K562 (cell line): ENCODE measurements at regions not wholly inside any gene's neighbourhood (a gene's known extent, or its start where the extent isn't known, plus 50 kb on each side); places are given as distances from the start of the nearest gene placed in this dataset.

ENCODE experiments used
- ATAC-seq: fragments of 200-7000 bp; cut with Tn5 transposase; 3 replicates; pipeline ENCODE4 v1.9.1; 2020; ENCODE audit warnings: moderate library complexity
- BruUV-seq: library from RNA; stranded (reverse); fragments of 400-500 nt; replicated peaks from 2 replicates; lab custom pipeline; 2021; lab: Mats Ljungman, UMichigan
- CTCF ChIA-PET: fragments of 300-600 bp; formaldehyde crosslinking; extraction: SDS; loops from one replicate; lab custom pipeline; 2021; ENCODE audit warnings: low intra/inter-chr PET ratio; lab: Yijun Ruan, JAX
- POLR2A ChIA-PET: fragments of 300-600, 350-650 bp; sonication (Branson Sonifier 250); formaldehyde crosslinking; extraction: SDS; loops from one replicate; lab custom pipeline; 2021; ENCODE audit warnings: antibody characterized with exemption, inconsistent platforms; lab: Yijun Ruan, JAX
- DNase-seq, 4 experiments: peaks; one replicate each; pipeline versions ENCODE4 v3.0.0 to v3.0.0-alpha.2; 2011 to 2018; ENCODE audit warnings: low spot score in 3 of 4, mixed read lengths in 3 of 4; ENCODE audit errors: extremely low read depth in 1 of 4
- FAIRE-seq: peaks from 2 replicates; lab custom pipeline; 2011; peaks lifted over from hg19 to GRCh38; lab: Jason Lieb, UNC
- H2AFZ ChIP-seq: 2 replicates; pipeline ENCODE4 v1.6.0; 2011; ENCODE audit warnings: low read depth, low read length, control low read depth, inconsistent platforms
- H3K27ac ChIP-seq: fragments of 200-600 bp; 3 replicates; pipeline ENCODE4 v1.8.0; 2011; ENCODE audit warnings: low read depth, mild to moderate bottlenecking, control low read depth, inconsistent platforms, low read length, moderate library complexity, mixed read lengths; ENCODE audit errors: extremely low read depth
- H3K27me3 ChIP-seq, 2 experiments: fragments of 300-600 bp in 1 of 2; 2 replicates in 1 of 2; 3 replicates in 1 of 2; pipeline versions ENCODE4 v1.6.0 to v1.8.0; 2011; ENCODE audit warnings: inconsistent platforms in 2 of 2, low read length in 2 of 2, mild to moderate bottlenecking in 1 of 2, mixed read lengths in 1 of 2, moderate library complexity in 1 of 2; ENCODE audit not compliant: control insufficient read depth in 2 of 2, insufficient read depth in 2 of 2
- H3K36me3 ChIP-seq: fragments of 300-600 bp; 3 replicates; pipeline ENCODE4 v1.8.0; 2011; ENCODE audit warnings: mild to moderate bottlenecking, low read length, inconsistent platforms; ENCODE audit not compliant: control insufficient read depth, insufficient read depth
- H3K4me1 ChIP-seq, 2 experiments: fragments of 200-600 bp in 1 of 2; replicated peaks in 1 of 2; 2 replicates in 1 of 2; 3 replicates in 1 of 2; pipeline versions ENCODE4 v1.5.1 to v1.8.0; 2011; ENCODE audit warnings: inconsistent platforms in 2 of 2, low read length in 2 of 2, mild to moderate bottlenecking in 1 of 2, mixed read lengths in 1 of 2, moderate library complexity in 1 of 2; ENCODE audit not compliant: control insufficient read depth in 2 of 2, insufficient read depth in 2 of 2
- H3K4me2 ChIP-seq: 2 replicates; pipeline ENCODE4 v1.6.1; 2011; ENCODE audit warnings: low read length, control low read depth, inconsistent platforms, mixed read lengths; ENCODE audit not compliant: insufficient read depth
- H3K4me3 ChIP-seq: fragments of 200-600 bp; sonication (generic), shearing (Covaris generic); 2 replicates; pipeline ENCODE4 v1.5.1; 2016; ENCODE audit warnings: control low read depth, inconsistent platforms
- H3K79me2 ChIP-seq: fragments of 200-600 bp; 3 replicates; pipeline ENCODE4 v1.8.0; 2011; ENCODE audit warnings: low read length, inconsistent platforms; ENCODE audit not compliant: control insufficient read depth, insufficient read depth
- H3K9ac ChIP-seq, 2 experiments: 2 replicates each; pipeline versions ENCODE4 v1.6.0 to v1.6.1; 2011; ENCODE audit warnings: low read depth in 2 of 2, low read length in 2 of 2, control low read depth in 1 of 2, inconsistent platforms in 1 of 2, mild to moderate bottlenecking in 1 of 2, mixed read lengths in 1 of 2; ENCODE audit not compliant: insufficient read depth in 1 of 2
- H3K9me1 ChIP-seq: one replicate; pipeline ENCODE4 v1.6.0; 2011; ENCODE audit warnings: inconsistent platforms, mild to moderate bottlenecking, low read length, moderate library complexity; ENCODE audit not compliant: control insufficient read depth, insufficient read depth
- H3K9me3 ChIP-seq: replicated peaks from 2 replicates; pipeline ENCODE4 v1.5.1; 2011; ENCODE audit warnings: low read depth, low read length, inconsistent platforms; ENCODE audit not compliant: control insufficient read depth, insufficient read depth
- H4K20me1 ChIP-seq: replicated peaks from 2 replicates; pipeline ENCODE4 v1.6.1; 2011; ENCODE audit warnings: low read length, inconsistent platforms, mixed read lengths; ENCODE audit not compliant: control insufficient read depth, insufficient read depth
- BACH1 ChIP-seq: fragments of 200-800 bp; sonication (Bioruptor generic); IDR thresholded peaks from 2 replicates; pipeline ENCODE4 v1.6.1; 2016; ENCODE audit warnings: missing genetic modification characterization, missing compliant biosample characterization
- BCOR ChIP-seq: fragments of 450-650 bp; IDR thresholded peaks from 2 replicates; pipeline ENCODE4 v1.6.1; 2016
- L3MBTL2 ChIP-seq: fragments of 450-650 bp; IDR thresholded peaks from 2 replicates; pipeline ENCODE4 v1.6.1; 2016; ENCODE audit warnings: mild to moderate bottlenecking, moderate library complexity
- PRPF4 ChIP-seq: fragments of 200-400 bp; formaldehyde crosslinking; IDR thresholded peaks from one replicate; pipeline ENCODE4 v1.6.1; 2017; ENCODE audit warnings: low read length, low read depth, mild to moderate bottlenecking; ENCODE audit not compliant: insufficient read depth, poor library complexity, severe bottlenecking
- SMARCC2 ChIP-seq: fragments of 450-650 bp; IDR thresholded peaks from 2 replicates; pipeline ENCODE4 v1.6.1; 2017; ENCODE audit warnings: antibody characterized with exemption, moderate library complexity, mild to moderate bottlenecking, low read depth
- TCF15 ChIP-seq: fragments of 250-450 bp; sonication (Bioruptor Pico); IDR thresholded peaks from 2 replicates; pipeline ENCODE4 v1.8.0; 2022; ENCODE audit warnings: moderate library complexity, mild to moderate bottlenecking, inconsistent platforms
- THAP7 ChIP-seq: fragments of 250-450 bp; sonication (Bioruptor Pico); IDR thresholded peaks from 2 replicates; pipeline ENCODE4 v1.5.0; 2021
- TOE1 ChIP-seq, 2 experiments: fragments of 450-650 bp in 1 of 2; sonication (generic) in 1 of 2; formaldehyde crosslinking in 1 of 2; IDR thresholded peaks; 2 replicates each; pipeline versions ENCODE4 v1.7.1 to v1.8.0; 2016 to 2022; ENCODE audit warnings: borderline replicate concordance in 2 of 2, mild to moderate bottlenecking in 2 of 2, antibody characterized with exemption in 1 of 2, inconsistent platforms in 1 of 2, low read depth in 1 of 2, missing genetic modification reagents in 1 of 2, moderate library complexity in 1 of 2
- ZEB2 ChIP-seq: fragments of 450-650 bp; IDR thresholded peaks from 2 replicates; pipeline ENCODE4 v1.6.1; 2016
- ZNF133 ChIP-seq: fragments of 250-450 bp; sonication (Bioruptor Pico); IDR thresholded peaks from 2 replicates; pipeline ENCODE4 v1.4.0; 2020; ENCODE audit warnings: mild to moderate bottlenecking
- ZNF224 ChIP-seq: sonication (generic); formaldehyde crosslinking; IDR thresholded peaks from 2 replicates; pipeline ENCODE4 v1.8.0; 2022; ENCODE audit warnings: mild to moderate bottlenecking, missing genetic modification reagents
- ZNF76 ChIP-seq: fragments of 250-450 bp; sonication (Bioruptor Pico); IDR thresholded peaks from 2 replicates; pipeline ENCODE4 v1.4.0; 2020; ENCODE audit warnings: mild to moderate bottlenecking, moderate library complexity, borderline replicate concordance
- WGBS: fragments of 100-300 bp; shearing (Covaris generic); methylation state at CpG from one replicate; pipeline ENCODE4 v1.1.6; 2016; ENCODE audit warnings: low coverage, mixed read lengths; ENCODE audit not compliant: insufficient coverage; ENCODE audit errors: missing lambda C conversion rate; 5-methylcytosine and 5-hydroxymethylcytosine counted together
- in situ Hi-C: fragments of 300-500 bp; cut with MboI; formaldehyde crosslinking; loops from 4 replicates; pipeline ENCODE4 v1.15.0; 2018; ENCODE audit warnings: inconsistent platforms, mixed read lengths
- intact Hi-C: fragments of 100-400 bp; cut with micrococcal nuclease; formaldehyde crosslinking; loops from 2 replicates; pipeline ENCODE4 v1.14.2; 2022

- in situ Hi-C loops = no loop called here
- WGBS = 0% methylated on average over 2 of the region's 2 CpGs
- ChIA-PET CTCF (no interaction called here), POLR2A (no interaction called here)
- no peaks in the 10 kb centered on the region for H3K27me3 ChIP-seq
- H3K4me3 ChIP-seq = no peak overlapping the region
- no peak overlapping the region for H3K4me2 ChIP-seq
- no peak overlapping the region for H3K27ac ChIP-seq
- no peak for DNase-seq
- intact Hi-C loops = no loop called here
- no peaks in the 10 kb centered on the region; the same call in 1 of the 2 replicates for H3K9me3 ChIP-seq
- TF ChIP-seq ZNF133 (CRISPR knock-in tag) = no peak
- no peak for TF ChIP-seq ZNF224
- TF ChIP-seq BCOR = no peak
- no peak for TF ChIP-seq L3MBTL2
- no peak for TF ChIP-seq PRPF4
- TF ChIP-seq BACH1 = no peak
- TF ChIP-seq ZEB2 = no peak
- no peak for TF ChIP-seq SMARCC2
- TF ChIP-seq THAP7 (CRISPR knock-in tag) = no peak
- no peak for TF ChIP-seq TCF15 (CRISPR knock-in tag)
- TF ChIP-seq ZNF76 = no peak
- no peak for TF ChIP-seq TOE1 (IDR thresholded peaks at IDR 0.05; ENCODE audit: borderline replicate concordance)
- no peak for TF ChIP-seq TOE1 (CRISPR knock-in tag; IDR thresholded peaks at IDR 0.05; ENCODE audit: borderline replicate concordance, low read depth)
- H4K20me1 ChIP-seq = no peaks in the 10 kb centered on the region
- no peaks in the 10 kb centered on the region for H3K79me2 ChIP-seq
- ATAC-seq = no peak
- H3K9me1 ChIP-seq = no peaks in the 10 kb centered on the region
- no peak overlapping the region for H2AFZ ChIP-seq
- H3K4me1 ChIP-seq = no peaks in the 10 kb centered on the region
- H3K36me3 ChIP-seq = no peaks in the 10 kb centered on the region
- H3K9ac ChIP-seq = no peak overlapping the region
- no TSS peak for BruUV-seq
- FAIRE-seq = no peak
Measured at GRCh38 chr1:186577216-186577615, 103.0 kb downstream of the PTGS2 start.
